CD4-positive, alpha-beta T cell (primary cell): ENCODE measurements at regions not wholly inside any gene's neighbourhood (a gene's known extent, or its start where the extent isn't known, plus 50 kb on each side); places are given as distances from the start of the nearest gene placed in this dataset.

ENCODE experiments used
- ATAC-seq: fragments of 200-7000 bp; cut with Tn5 transposase; one replicate; pipeline ENCODE4 v1.10.0; 2022; ENCODE audit warnings: mild to moderate bottlenecking; ENCODE audit not compliant: poor library complexity
- CTCF ChIA-PET: fragments of 350-600 bp; sonication (Branson Sonifier 250); formaldehyde crosslinking; loops from one replicate; lab custom pipeline; 2021; ENCODE audit warnings: antibody characterized with exemption, inconsistent platforms; lab: Charles Lee
- POLR2A ChIA-PET: fragments of 350-600 bp; sonication (Branson Sonifier 250); formaldehyde crosslinking; loops from one replicate; lab custom pipeline; 2021; ENCODE audit warnings: antibody characterized with exemption, inconsistent platforms; lab: Charles Lee
- DNase-seq, 14 experiments: peaks; one replicate each; pipeline ENCODE4 v3.0.0-alpha.2; 2013 to 2020; ENCODE audit warnings: mixed read lengths in 2 of 14
- H3K27ac ChIP-seq, 2 donors: one replicate each; pipeline versions ENCODE4 v1.5.1 to v1.7.0; 2013; ENCODE audit warnings: low read length in 2 of 2, low read depth in 1 of 2, mild to moderate bottlenecking in 1 of 2
- H3K27me3 ChIP-seq, 2 experiments: 1 replicate in 1 of 2; 2 replicates in 1 of 2; pipeline versions ENCODE4 v1.6.1 to v1.7.0; 2013; ENCODE audit warnings: low read length in 2 of 2, control low read depth in 1 of 2, mild to moderate bottlenecking in 1 of 2, moderate library complexity in 1 of 2; ENCODE audit not compliant: insufficient read depth in 2 of 2, control insufficient read depth in 1 of 2
- H3K36me3 ChIP-seq: one replicate; pipeline ENCODE4 v1.6.1; 2013; ENCODE audit warnings: low read length, control low read depth; ENCODE audit not compliant: insufficient read depth
- H3K4me1 ChIP-seq: one replicate; pipeline ENCODE4 v1.6.1; 2013; ENCODE audit warnings: low read length, control low read depth; ENCODE audit not compliant: insufficient read depth
- H3K4me3 ChIP-seq: one replicate; pipeline ENCODE4 v1.5.1; 2013; ENCODE audit warnings: mild to moderate bottlenecking, low read length, moderate library complexity
- H3K9me3 ChIP-seq, 2 experiments: 1 replicate in 1 of 2; 2 replicates in 1 of 2; pipeline versions ENCODE4 v1.6.1 to v1.7.0; 2013; ENCODE audit warnings: low read length in 2 of 2, mild to moderate bottlenecking in 2 of 2, control low read depth in 1 of 2, moderate library complexity in 1 of 2; ENCODE audit not compliant: control insufficient read depth in 1 of 2, insufficient read depth in 1 of 2
- H3K27ac Mint-ChIP-seq: one replicate; pipeline ENCODE4 v1.8.0; 2020; ENCODE audit warnings: mixed read lengths
- H3K27me3 Mint-ChIP-seq: one replicate; pipeline ENCODE4 v1.8.0; 2021; ENCODE audit warnings: mixed read lengths
- H3K36me3 Mint-ChIP-seq: one replicate; pipeline ENCODE4 v1.8.0; 2021; ENCODE audit warnings: low read depth, mixed read lengths
- H3K4me1 Mint-ChIP-seq: one replicate; pipeline ENCODE4 v1.8.0; 2021; ENCODE audit warnings: low read depth, mixed read lengths
- H3K4me3 Mint-ChIP-seq: one replicate; pipeline ENCODE4 v1.8.0; 2020; ENCODE audit warnings: mild to moderate bottlenecking, mixed read lengths
- H3K9me3 Mint-ChIP-seq: one replicate; pipeline ENCODE4 v1.8.0; 2020; ENCODE audit warnings: mixed read lengths
- CTCF ChIP-seq: fragments of 200-600 bp; IDR thresholded peaks from one replicate; pipeline ENCODE4 v1.8.0; 2022; ENCODE audit warnings: antibody characterized with exemption, mild to moderate bottlenecking
- intact Hi-C, 2 experiments: fragments of 100-400 bp; cut with DNase I in 1 of 2; cut with micrococcal nuclease in 1 of 2; formaldehyde crosslinking; loops; one replicate each; pipeline versions ENCODE4 v1.15.1 to v1.9.0; 2023 to 2025; cut with DNase I, micrococcal nuclease

DNA sequence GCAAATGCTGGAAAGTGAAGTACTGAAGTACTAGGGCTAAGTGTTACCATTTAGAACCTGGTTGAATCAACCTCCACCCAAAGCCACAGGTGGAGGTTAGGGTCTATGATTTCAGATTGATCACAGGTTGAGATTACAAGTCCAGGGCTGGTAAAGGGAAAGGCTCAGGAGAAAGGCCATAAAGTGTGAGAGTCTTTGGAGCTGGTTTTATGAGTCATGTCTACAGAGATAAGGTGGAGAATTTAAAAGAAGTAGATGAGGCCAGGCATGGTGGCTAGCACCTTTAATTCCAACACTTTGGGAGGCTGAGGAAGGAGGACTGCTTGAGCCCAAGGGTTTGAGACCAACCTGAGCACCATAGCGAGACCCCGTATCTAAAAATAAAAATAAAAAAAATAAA is 221.7 kb upstream of the CDH11 start:
- Mint-ChIP-seq H3K4me1 (no peaks in the 10 kb centered on the region), H3K27ac (no peak overlapping the region), H3K4me3 (no peak overlapping the region), H3K9me3 (peaks cover 11% of the 10 kb centered on the region), H3K36me3 (no peaks in the 10 kb centered on the region), H3K27me3 (no peaks in the 10 kb centered on the region)
- H3K36me3 ChIP-seq: no peaks in the 10 kb centered on the region
- no peak overlapping the region for H3K27ac ChIP-seq
- no peak for DNase-seq
- no peak for TF ChIP-seq CTCF
- ChIA-PET CTCF (no interaction called here), POLR2A (no interaction called here)
- intact Hi-C loops: no loop called here
- ATAC-seq: no peak
- no peak overlapping the region for H3K4me3 ChIP-seq
- no peaks in the 10 kb centered on the region for H3K4me1 ChIP-seq
- H3K27me3 ChIP-seq: no peaks in the 10 kb centered on the region
- H3K9me3 ChIP-seq: no peaks in the 10 kb centered on the region

GRCh38 chr16:65342231-65342866 is 220.5 kb upstream of the CDH11 start:
- no peak overlapping the region for H3K4me3 Mint-ChIP-seq
- intact Hi-C loops: no loop called here
- Histone ChIP-seq H3K4me3 (no peak overlapping the region), H3K27me3 (no peaks in the 10 kb centered on the region), H3K9me3 (peaks cover 0 to 2% of the 10 kb centered on the region in 2 experiments), H3K4me1 (no peaks in the 10 kb centered on the region), H3K27ac (no peak overlapping the region), H3K36me3 (no peaks in the 10 kb centered on the region)
- H3K9me3 Mint-ChIP-seq: peaks cover 9% of the 10 kb centered on the region
- DNase-seq (no peak), ATAC-seq (no peak)
- no peaks in the 10 kb centered on the region for H3K36me3 Mint-ChIP-seq
- H3K4me1 Mint-ChIP-seq: no peaks in the 10 kb centered on the region
- H3K27ac Mint-ChIP-seq: no peak overlapping the region
- ChIA-PET CTCF (no interaction called here), POLR2A (no interaction called here)
- H3K27me3 Mint-ChIP-seq: no peaks in the 10 kb centered on the region
- TF ChIP-seq CTCF: no peak

- no peaks in the 10 kb centered on the region for H3K36me3 ChIP-seq
- H3K9me3 Mint-ChIP-seq: peaks cover 11% of the 10 kb centered on the region
- no peak overlapping the region for H3K4me3 ChIP-seq
- H3K27me3 Mint-ChIP-seq: no peaks in the 10 kb centered on the region
- no peak overlapping the region for H3K27ac Mint-ChIP-seq
- DNase-seq (no peak), ATAC-seq (no peak)
- ChIA-PET CTCF (no interaction called here), POLR2A (no interaction called here)
- no peaks in the 10 kb centered on the region for H3K27me3 ChIP-seq
- no peak for TF ChIP-seq CTCF
- H3K9me3 ChIP-seq: peaks cover 3 to 5% of the 10 kb centered on the region in 2 experiments
- no peaks in the 10 kb centered on the region for H3K36me3 Mint-ChIP-seq
- no peak overlapping the region for H3K27ac ChIP-seq
- no peak overlapping the region for H3K4me3 Mint-ChIP-seq
- H3K4me1 ChIP-seq: no peaks in the 10 kb centered on the region
- intact Hi-C loops: no loop called here
- H3K4me1 Mint-ChIP-seq: no peaks in the 10 kb centered on the region
Measured at GRCh38 chr16:65339062-65339461, 217.2 kb upstream of the CDH11 start.
